ENCODE measurements at regions not wholly inside any gene's neighbourhood (a gene's known extent, or its start where the extent isn't known, plus 50 kb on each side); places are given as distances from the start of the nearest gene placed in this dataset.

- TF ChIP-seq CTCF (IDR thresholded peaks at IDR 0.05) (no peak), POLR2A (IDR thresholded peaks at IDR 0.05) (no peak)
Observed at GRCh38 chr2:120580709-120581108, 155.0 kb upstream of the GLI2 start.
